ENCODE measurements at regions not wholly inside any gene's neighbourhood (a gene's known extent, or its start where the extent isn't known, plus 50 kb on each side); places are given as distances from the start of the nearest gene placed in this dataset.
"Not testable (repeated sequence)": the region's sequence is repeated elsewhere in the genome, so short reads cannot be mapped to it uniquely, and the experiment has no call there.

DNA sequence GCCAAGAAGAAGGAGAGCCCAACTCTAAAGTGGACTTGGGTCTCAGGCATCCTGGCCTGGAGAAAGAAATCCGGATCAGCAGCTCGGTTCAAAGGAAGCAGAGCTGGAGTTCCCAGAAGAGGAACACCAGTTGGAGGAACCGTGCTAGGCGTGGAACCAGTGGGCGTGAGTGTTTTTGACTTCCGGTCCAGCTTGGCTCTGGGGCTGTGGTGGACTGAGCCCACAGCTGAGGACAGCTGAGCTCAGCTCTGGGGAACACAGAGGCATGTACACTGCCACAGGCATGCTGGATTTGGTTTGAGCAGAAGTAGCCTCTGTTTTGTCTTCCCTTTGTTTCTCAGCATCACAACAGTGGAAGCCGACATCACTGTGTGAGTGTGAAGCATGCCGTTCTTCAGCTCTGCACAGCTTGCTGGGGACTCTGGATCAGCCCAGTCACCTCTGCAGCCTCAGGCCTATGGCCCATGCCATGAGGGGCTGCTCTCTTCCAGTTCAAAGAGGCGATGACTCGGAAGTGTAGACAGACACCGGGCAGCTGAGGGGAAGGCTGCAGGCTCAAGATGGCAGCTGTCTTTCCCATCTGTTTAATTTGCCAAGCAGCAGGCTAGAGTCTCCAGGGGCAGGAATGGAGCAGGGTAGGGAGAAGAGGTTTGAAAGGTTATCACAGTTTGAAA is 185.8 kb upstream of the UBE3A start:
- no peak for DNase-seq

- no peak for DNase-seq
These were observed 184.9 kb upstream of the UBE3A start for GRCh38 chr15:25623708-25624107.

GRCh38 chr15:25620466-25620865 is 181.6 kb upstream of the UBE3A start:
- DNase-seq = no peak

DNA sequence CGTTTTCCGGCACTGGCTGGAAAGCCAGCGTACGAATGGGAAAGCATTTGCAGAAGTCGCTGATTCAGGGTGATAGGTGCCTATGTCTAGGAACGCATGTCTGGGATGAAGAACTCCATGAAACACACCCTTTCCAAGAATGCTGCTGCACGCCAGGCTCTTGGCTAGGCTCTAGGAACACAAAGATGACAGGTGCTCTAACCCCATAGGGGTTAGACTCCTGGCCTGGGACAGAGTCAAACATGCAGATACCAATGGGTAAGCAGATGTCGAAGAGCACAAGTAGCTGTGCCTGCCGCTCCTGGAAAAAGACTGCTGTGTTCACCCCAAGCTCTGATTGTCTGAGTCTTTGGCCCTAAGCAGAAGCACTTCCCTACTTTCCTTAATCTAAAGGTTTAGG is 180.9 kb upstream of the UBE3A start:
- no peak for DNase-seq

GRCh38 chr15:25619076-25619475 is 180.3 kb upstream of the UBE3A start:
- DNase-seq = no peak

- no peak for DNase-seq
These were observed 179.3 kb upstream of the UBE3A start for GRCh38 chr15:25618161-25618560.

DNA sequence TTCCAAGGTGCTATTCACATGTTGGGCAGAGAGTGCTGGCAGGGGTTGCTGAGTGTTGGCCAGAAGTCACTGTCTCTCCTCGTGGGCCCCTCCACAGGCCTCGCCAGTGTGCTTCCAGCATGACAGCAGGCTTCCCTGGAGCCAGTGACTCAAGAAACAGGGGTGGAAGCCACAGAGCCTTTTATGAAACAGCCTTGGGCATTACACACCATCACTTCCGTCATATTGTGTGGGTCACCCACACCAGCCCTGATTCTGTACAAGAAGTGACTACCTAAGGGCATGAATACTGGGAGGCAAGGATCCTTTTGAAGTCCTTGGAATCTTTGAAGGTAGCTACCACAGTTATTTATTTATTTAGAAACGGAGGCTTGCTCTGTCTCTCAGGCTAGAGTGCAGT is 177.6 kb upstream of the UBE3A start:
- no peak for DNase-seq

DNA sequence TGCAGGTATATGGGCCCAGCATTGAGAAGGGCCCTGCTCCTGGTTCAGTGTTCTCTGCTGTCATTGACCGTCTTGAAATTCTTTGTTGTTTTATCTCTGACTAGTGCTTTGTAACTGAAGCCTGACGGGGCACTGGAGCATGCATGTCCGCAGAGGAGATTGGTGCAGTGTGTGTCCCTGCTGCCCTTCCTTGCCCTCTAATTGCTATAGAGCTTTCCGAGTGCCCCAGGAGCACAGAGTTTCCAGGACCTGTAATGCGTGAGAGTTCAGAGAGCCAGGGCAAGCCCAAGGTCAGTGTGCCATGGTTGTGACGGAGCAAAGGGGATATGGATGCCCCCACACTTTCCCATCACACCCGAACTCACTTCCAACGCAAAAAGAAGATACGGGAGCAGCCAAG is 174.3 kb upstream of the UBE3A start:
- no peak for DNase-seq

- no peak for DNase-seq
These were observed 172.8 kb upstream of the UBE3A start for GRCh38 chr15:25611603-25612002.

GRCh38 chr15:25609371-25609770 is 170.5 kb upstream of the UBE3A start:
- DNase-seq = no peak

GRCh38 chr15:25608926-25609325 is 170.1 kb upstream of the UBE3A start:
- DNase-seq = no peak

GRCh38 chr15:25605151-25605550 is 166.3 kb upstream of the UBE3A start:
- DNase-seq = no peak

GRCh38 chr15:25600751-25601150 is 161.9 kb upstream of the UBE3A start:
- DNase-seq = no peak

- no peak for DNase-seq
These were observed 158.7 kb upstream of the UBE3A start for GRCh38 chr15:25597571-25597970.

DNA sequence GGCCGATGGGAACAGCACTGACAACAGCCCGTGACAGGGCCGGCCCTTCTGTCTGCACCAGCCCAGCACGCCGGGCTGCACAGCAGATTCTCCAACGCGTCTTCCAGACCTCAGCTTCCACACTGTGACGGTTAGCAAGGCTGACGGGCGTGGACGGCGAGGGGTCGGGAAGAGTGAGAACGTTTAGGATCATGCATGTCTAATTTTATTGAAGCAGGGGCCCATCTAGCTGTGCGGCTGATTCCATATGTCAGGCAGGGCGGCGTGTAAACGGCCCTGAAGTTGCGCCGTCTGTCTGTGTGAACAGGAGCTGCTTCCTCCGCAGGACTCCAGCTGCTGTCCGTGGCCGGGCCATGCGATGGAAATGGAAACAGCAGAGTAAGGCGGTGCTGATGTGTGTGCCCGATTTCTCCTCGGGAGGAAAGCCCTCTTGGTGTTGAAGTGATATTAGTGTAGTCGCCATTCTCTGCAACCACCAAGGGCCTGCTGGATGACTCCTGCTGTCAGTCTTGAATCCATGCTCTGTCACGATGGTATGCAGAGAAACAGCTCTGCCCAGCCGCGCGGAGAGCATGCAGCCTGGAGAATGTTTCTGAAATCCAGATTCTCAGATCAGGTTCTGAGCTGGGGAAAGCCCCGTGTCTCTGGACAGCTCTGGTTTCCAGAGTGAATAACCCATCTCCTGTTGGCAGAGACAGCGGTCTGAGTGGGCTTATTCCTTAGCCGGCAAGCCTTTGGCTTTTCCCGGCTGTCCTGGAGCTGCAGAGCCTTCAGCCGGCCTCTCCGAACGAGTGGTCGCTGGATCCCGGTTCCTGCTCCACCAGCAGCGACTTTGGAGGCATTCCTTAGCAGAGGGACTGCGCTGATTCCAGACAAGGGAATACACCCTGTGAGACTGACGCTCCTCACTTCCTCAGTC is 158.1 kb upstream of the UBE3A start:
- no peak for DNase-seq

GRCh38 chr15:25587616-25588340 is 149.0 kb upstream of the UBE3A start:
- DNase-seq = no peak

DNA sequence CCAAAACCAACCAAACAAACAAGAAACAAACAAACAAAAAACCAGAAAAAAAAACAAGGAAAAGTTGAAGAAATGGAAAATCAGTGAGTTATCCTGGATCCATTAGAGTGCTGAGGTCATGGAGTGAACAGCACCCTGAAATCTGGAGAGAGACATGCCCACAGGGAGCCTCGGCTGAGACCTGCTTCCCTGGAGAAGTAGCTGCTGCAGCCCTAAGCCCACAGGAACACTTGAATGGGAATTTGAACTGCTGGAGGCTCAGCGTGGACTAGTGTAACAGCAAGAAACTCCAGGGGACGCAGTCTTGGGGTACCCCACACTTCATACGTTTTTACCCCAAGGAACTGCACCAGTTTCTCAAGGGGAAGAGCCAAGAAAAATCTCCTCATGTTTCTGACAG is 144.1 kb upstream of the UBE3A start:
- DNase-seq = no peak

- DNase-seq = no peak
These were observed 140.3 kb upstream of the UBE3A start for GRCh38 chr15:25579127-25579526.

DNA sequence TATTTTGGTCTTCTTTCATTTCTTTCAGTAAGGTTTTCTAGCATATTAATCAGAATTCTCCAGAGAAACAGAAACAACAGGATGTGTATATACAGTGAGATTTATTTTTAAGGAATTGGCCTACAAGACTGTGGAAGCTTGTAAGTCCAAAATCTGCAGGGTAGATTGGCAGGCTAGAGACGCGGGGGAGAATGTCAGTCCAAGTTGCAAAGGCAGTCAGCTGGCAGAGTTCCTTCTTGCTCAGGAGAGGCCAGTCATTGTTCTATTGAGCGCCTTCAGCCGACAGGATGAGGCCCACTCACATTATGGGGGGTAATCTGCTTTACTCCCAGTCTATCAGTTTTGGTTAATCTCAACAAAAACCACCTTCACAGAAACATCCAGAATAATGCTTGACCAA is 133.4 kb upstream of the UBE3A start:
- no peak for DNase-seq

GRCh38 chr15:25568751-25569150 is 129.9 kb upstream of the UBE3A start:
- no peak for DNase-seq

DNA sequence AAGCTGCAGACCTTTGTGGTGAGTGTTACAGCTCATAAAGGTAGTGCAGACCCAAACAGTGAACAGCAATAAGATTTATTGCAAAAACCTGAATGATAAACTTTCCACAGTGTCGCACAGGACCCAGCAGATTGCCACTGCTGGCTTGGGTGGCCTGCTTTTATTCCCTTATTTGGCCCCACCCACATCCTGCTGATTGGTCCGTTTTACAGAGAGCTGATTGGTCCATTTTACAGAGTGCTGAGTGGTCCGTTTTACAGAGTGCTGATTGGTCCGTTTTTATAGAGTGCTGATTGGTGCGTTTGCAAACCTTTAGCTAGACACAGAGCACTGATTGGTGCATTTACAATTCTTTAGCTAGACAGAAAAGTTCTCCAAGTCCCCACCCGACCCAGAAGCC is 127.7 kb upstream of the UBE3A start:
- not testable (repeated sequence) for DNase-seq

GRCh38 chr15:25565470-25566264 is 126.8 kb upstream of the UBE3A start:
- DNase-seq = no peak

- no peak for DNase-seq
These were observed 124.8 kb upstream of the UBE3A start for GRCh38 chr15:25563596-25563995.
